Middle frontal gyrus (tissue), 1 donor: ENCODE measurements at regions not wholly inside any gene's neighbourhood (a gene's known extent, or its start where the extent isn't known, plus 50 kb on each side); places are given as distances from the start of the nearest gene placed in this dataset.

ENCODE experiments used
- DNase-seq: peaks from one replicate; pipeline ENCODE4 v3.0.0-alpha.2; 2015; ENCODE audit warnings: low spot score; ENCODE audit errors: extremely low spot score

- DNase-seq: no peak
Measured at GRCh38 chr13:30359991-30360390, 52.6 kb upstream of the KATNAL1 start.

DNA sequence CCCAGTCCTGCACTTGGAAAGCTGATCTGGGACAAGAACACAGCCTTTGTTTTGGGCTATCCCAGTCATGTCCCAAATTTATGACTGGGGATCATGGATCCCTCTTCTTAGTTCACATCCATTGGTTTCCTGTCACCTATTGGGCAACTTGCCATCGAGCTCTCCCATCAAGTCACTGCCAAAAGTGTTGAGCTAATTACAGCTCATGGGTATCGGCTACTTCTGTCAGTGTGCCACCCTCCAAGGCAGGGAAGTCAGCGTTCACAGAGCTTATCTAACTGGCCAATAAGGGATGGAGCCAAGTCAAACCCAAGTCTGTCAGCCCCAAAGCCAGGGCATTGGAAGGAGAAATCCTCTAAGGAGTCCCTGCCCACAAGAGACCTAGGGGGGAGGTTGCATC, 53.2 kb upstream of the KATNAL1 start:
- no peak for DNase-seq

GRCh38 chr13:30362005-30362788, 54.8 kb upstream of the KATNAL1 start:
- DNase-seq: no peak

DNA sequence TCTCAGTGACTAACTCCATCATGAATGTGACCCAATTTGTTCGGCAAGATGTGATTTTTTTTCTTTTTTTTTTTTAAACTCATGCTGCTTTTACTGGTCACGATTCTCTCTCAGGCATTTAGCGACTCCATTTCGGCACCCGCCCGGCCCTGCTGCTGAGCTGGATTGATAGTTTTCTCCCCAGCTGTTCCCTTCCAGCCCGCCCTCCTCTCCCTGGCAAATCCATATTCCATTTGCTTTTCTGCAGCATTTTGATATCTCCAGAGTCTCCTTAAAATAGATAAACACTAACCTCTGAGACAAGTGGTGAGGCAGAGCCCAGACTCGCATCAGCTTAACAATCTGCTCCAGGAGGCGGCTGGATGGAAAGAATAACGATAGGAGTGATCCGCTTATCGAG, 55.5 kb upstream of the KATNAL1 start:
- peak; percentile 12 for DNase-seq

DNA sequence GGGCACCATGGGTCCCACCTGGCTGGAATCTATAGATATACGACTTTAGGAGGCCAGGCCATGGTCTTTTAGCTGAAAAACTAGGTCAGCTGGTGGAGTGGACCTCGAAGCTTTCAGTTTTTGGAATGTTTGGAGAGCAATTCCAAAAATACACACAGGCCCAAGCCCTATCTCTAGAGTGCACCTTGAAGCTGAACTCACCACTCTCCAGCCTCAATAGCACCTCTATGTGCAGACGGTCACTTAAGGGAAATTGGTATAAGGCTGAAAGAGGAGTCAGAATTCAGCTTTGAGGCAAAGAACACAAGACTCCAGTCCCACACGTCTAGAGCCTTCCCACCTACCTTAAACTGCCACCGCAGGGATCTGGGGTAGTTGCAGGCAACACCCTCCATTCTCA, 56.4 kb upstream of the KATNAL1 start:
- DNase-seq: no peak

- no peak for DNase-seq
Measured at GRCh38 chr13:30364133-30364532, 56.8 kb upstream of the KATNAL1 start.

DNA sequence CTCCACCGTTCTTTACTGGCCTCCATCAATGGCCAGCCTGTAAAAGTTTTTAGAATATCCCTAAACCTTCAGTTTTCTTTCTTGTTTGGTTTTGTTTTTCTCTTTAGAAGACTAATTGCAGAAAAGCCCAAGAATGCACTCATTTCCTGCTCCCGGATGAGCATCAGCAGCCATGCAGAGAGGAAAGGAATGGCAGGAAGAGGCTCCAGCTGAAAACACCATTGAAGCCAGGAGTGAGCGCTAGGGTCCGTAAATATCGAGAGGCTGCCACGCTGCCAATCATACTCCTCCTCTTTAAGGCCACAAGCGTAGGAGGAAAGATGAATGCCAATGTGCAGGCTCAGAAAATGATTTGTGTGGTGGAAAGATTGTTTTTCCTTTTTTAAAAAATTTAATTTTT, 57.4 kb upstream of the UBE2L5 start:
- no peak for DNase-seq

DNA sequence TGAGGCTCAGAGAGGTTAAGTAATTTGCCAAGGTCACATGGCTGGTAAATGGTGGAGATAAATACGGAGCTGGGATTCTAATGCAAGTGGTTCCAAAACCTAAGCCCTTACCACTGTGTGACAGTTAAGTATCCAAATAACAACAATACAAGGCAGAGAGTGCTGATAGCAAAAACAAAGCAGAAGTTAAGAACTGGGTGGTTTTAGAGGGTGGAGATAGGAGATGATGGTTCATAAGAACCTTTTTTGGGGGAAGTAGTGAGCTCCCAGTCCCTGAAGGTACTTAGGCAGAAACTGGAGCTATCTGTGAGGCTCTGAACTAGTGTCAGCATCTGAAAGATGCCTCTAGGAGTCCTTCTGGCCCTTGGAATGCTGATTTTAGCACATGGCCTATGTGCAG, 56.2 kb upstream of the UBE2L5 start:
- DNase-seq: no peak

- DNase-seq: no peak
Measured at GRCh38 chr13:30367296-30367695, 55.0 kb upstream of the UBE2L5 start.

- DNase-seq: no peak
Measured at GRCh38 chr13:30370146-30370545, 52.1 kb upstream of the UBE2L5 start.

GRCh38 chr13:30370916-30371521, 51.3 kb upstream of the UBE2L5 start:
- no peak for DNase-seq

- no peak for DNase-seq
Measured at GRCh38 chr13:30371649-30372265, 50.5 kb upstream of the UBE2L5 start.
